K562 (cell line): ENCODE measurements at regions not wholly inside any gene's neighbourhood (a gene's known extent, or its start where the extent isn't known, plus 50 kb on each side); places are given as distances from the start of the nearest gene placed in this dataset.

Source experiments
- CTCF ChIP-seq, 3 experiments: IDR thresholded peaks in 2 of 3; conservative IDR thresholded peaks in 1 of 3; 2 replicates each; pipeline ENCODE4 v1.5.1; 2011 to 2012; ENCODE audit warnings: low read length in 3 of 3, mild to moderate bottlenecking in 3 of 3, control low read depth in 2 of 3, improper control_type of control experiment in 1 of 3, inconsistent platforms in 1 of 3, low read depth in 1 of 3, mixed read lengths in 1 of 3, moderate library complexity in 1 of 3; ENCODE audit not compliant: insufficient read depth in 2 of 3
- EP300 ChIP-seq: IDR thresholded peaks from 2 replicates; pipeline ENCODE4 v1.6.1; 2012; ENCODE audit warnings: low read length, improper control_type of control experiment
- POLR2A ChIP-seq: fragments of 450-650 bp; conservative IDR thresholded peaks from 2 replicates; pipeline ENCODE4 v1.6.1; 2016
- TARDBP ChIP-seq: fragments of 450-650 bp; IDR thresholded peaks from 2 replicates; pipeline ENCODE4 v1.6.1; 2016

GRCh38 chr5:36495611-36496010 lies 110.8 kb upstream of the SLC1A3 start:
- TF ChIP-seq EP300, result no peak
- no peak for TF ChIP-seq TARDBP
- TF ChIP-seq CTCF (IDR thresholded peaks at IDR 0.05 in 2 of 3, conservative IDR thresholded peaks at IDR 0.05 in 1 of 3; ENCODE audit: insufficient read depth in 2 of 3, low read depth in 1 of 3, low read length in 3 of 3), result no peak
- no peak for TF ChIP-seq POLR2A
